Loucy (cell line): ENCODE measurements at regions not wholly inside any gene's neighbourhood (a gene's known extent, or its start where the extent isn't known, plus 50 kb on each side); places are given as distances from the start of the nearest gene placed in this dataset.

Source experiments
- CTCF ChIP-seq: fragments of 200-600 bp; sonication (generic); conservative IDR thresholded peaks from 2 replicates; pipeline ENCODE4 v1.5.1; 2014; ENCODE audit warnings: mild to moderate bottlenecking, antibody characterized with exemption, low read length
- EZH2phosphoT487 ChIP-seq: fragments of 200-600 bp; IDR thresholded peaks from 2 replicates; pipeline ENCODE4 v1.6.1; 2018; ENCODE audit warnings: antibody characterized with exemption, mild to moderate bottlenecking, moderate library complexity, borderline replicate concordance

GRCh38 chr5:106699198-106699597 is 971.5 kb downstream of the EFNA5 start:
- TF ChIP-seq CTCF (no peak), EZH2phosphoT487 (no peak)
